WTC11 (cell line): ENCODE measurements at regions not wholly inside any gene's neighbourhood (a gene's known extent, or its start where the extent isn't known, plus 50 kb on each side); places are given as distances from the start of the nearest gene placed in this dataset.

ENCODE experiments used
- ATAC-seq: fragments of 200-7000 bp; cut with Tn5 transposase; 2 replicates; pipeline ENCODE4 v1.10.0; 2021; ENCODE audit warnings: mild to moderate bottlenecking, moderate library complexity
- CTCF ChIA-PET: fragments of 300-600 bp; sonication (Branson Sonifier 250); formaldehyde crosslinking; loops from one replicate; lab custom pipeline; 2021; ENCODE audit warnings: antibody characterized with exemption; lab: Charles Lee
- POLR2A ChIA-PET: fragments of 350-600 bp; sonication (Branson Sonifier 250); formaldehyde crosslinking; loops from one replicate; lab custom pipeline; 2021; ENCODE audit warnings: antibody characterized with exemption; lab: Charles Lee
- DNase-seq: peaks from one replicate; pipeline ENCODE4 v3.0.0; 2021; ENCODE audit warnings: low spot score
- H3K27ac Mint-ChIP-seq: 2 replicates; pipeline ENCODE4 v1.8.0; 2021; ENCODE audit warnings: mixed read lengths
- H3K27me3 Mint-ChIP-seq: 2 replicates; pipeline ENCODE4 v1.8.0; 2021; ENCODE audit warnings: low read depth, mild to moderate bottlenecking, moderate library complexity, mixed read lengths
- H3K36me3 Mint-ChIP-seq: 2 replicates; pipeline ENCODE4 v1.8.0; 2021; ENCODE audit warnings: mixed read lengths
- H3K4me1 Mint-ChIP-seq: 2 replicates; pipeline ENCODE4 v1.8.0; 2022; ENCODE audit warnings: mixed read lengths
- H3K4me3 Mint-ChIP-seq: 2 replicates; pipeline ENCODE4 v1.8.0; 2021; ENCODE audit warnings: mild to moderate bottlenecking, moderate library complexity, mixed read lengths
- H3K9me3 Mint-ChIP-seq: 2 replicates; pipeline ENCODE4 v1.8.0; 2021; ENCODE audit warnings: mixed read lengths
- ATF1 ChIP-seq: sonication (generic); formaldehyde crosslinking; IDR thresholded peaks from 2 replicates; pipeline ENCODE4 v1.8.1; 2023; ENCODE audit warnings: mild to moderate bottlenecking, moderate library complexity, missing genetic modification reagents
- CBFB ChIP-seq: sonication (generic); formaldehyde crosslinking; IDR thresholded peaks from 2 replicates; pipeline ENCODE4 v1.8.1; 2022; ENCODE audit warnings: mild to moderate bottlenecking, low read depth, missing genetic modification reagents
- CREB1 ChIP-seq: sonication (generic); formaldehyde crosslinking; IDR thresholded peaks from 2 replicates; pipeline ENCODE4 v1.8.0; 2023; ENCODE audit warnings: mild to moderate bottlenecking, missing genetic modification reagents
- EMX1 ChIP-seq: fragments of 250-450 bp; sonication (Bioruptor Pico); IDR thresholded peaks from 2 replicates; pipeline ENCODE4 v1.8.0; 2021; ENCODE audit warnings: mild to moderate bottlenecking
- GABPB1 ChIP-seq: sonication (generic); formaldehyde crosslinking; IDR thresholded peaks from 2 replicates; pipeline ENCODE4 v1.8.1; 2023; ENCODE audit warnings: mild to moderate bottlenecking, missing genetic modification reagents
- GRHL2 ChIP-seq: fragments of 250-450 bp; sonication (Bioruptor Pico); IDR thresholded peaks from 2 replicates; pipeline ENCODE4 v1.8.0; 2022; ENCODE audit warnings: mild to moderate bottlenecking, moderate library complexity; ENCODE audit not compliant: insufficient replicate concordance, severe bottlenecking
- JUN ChIP-seq: sonication (generic); formaldehyde crosslinking; IDR thresholded peaks from 2 replicates; pipeline ENCODE4 v1.8.0; 2023; ENCODE audit warnings: mild to moderate bottlenecking, missing genetic modification reagents
- MYBL2 ChIP-seq: sonication (generic); formaldehyde crosslinking; IDR thresholded peaks from 2 replicates; pipeline ENCODE4 v1.8.1; 2023; ENCODE audit warnings: mild to moderate bottlenecking, moderate library complexity, missing genetic modification reagents
- NFATC4 ChIP-seq: fragments of 250-450 bp; sonication (Bioruptor Pico); IDR thresholded peaks from 2 replicates; pipeline ENCODE4 v1.9.0; 2021; ENCODE audit warnings: mild to moderate bottlenecking
- PRRX2 ChIP-seq: fragments of 250-450 bp; sonication (Bioruptor Pico); IDR thresholded peaks from 2 replicates; pipeline ENCODE4 v1.8.0; 2021; ENCODE audit warnings: mild to moderate bottlenecking
- RELA ChIP-seq: sonication (generic); formaldehyde crosslinking; IDR thresholded peaks from 2 replicates; pipeline ENCODE4 v1.8.1; 2022; ENCODE audit warnings: missing genetic modification reagents, mild to moderate bottlenecking, borderline replicate concordance
- RORB ChIP-seq: fragments of 250-450 bp; sonication (Bioruptor Pico); IDR thresholded peaks from 2 replicates; pipeline ENCODE4 v1.9.0; 2021; ENCODE audit warnings: mild to moderate bottlenecking
- SMAD3 ChIP-seq: sonication (generic); formaldehyde crosslinking; IDR thresholded peaks from 2 replicates; pipeline ENCODE4 v1.8.0; 2022; ENCODE audit warnings: missing genetic modification reagents, mild to moderate bottlenecking, borderline replicate concordance
- SP1 ChIP-seq: sonication (generic); formaldehyde crosslinking; conservative IDR thresholded peaks from 2 replicates; pipeline ENCODE4 v1.8.1; 2022; ENCODE audit warnings: missing genetic modification reagents
- TCF7 ChIP-seq: sonication (generic); formaldehyde crosslinking; IDR thresholded peaks from 2 replicates; pipeline ENCODE4 v1.8.0; 2022; ENCODE audit warnings: mild to moderate bottlenecking, low read depth, missing genetic modification reagents, moderate library complexity
- TEAD4 ChIP-seq: sonication (generic); formaldehyde crosslinking; IDR thresholded peaks from 2 replicates; pipeline ENCODE4 v1.8.0; 2022; ENCODE audit warnings: mild to moderate bottlenecking, missing genetic modification reagents
- TP53 ChIP-seq: sonication (generic); formaldehyde crosslinking; IDR thresholded peaks from 2 replicates; pipeline ENCODE4 v1.8.1; 2023; ENCODE audit warnings: mild to moderate bottlenecking, missing genetic modification reagents
- ZNF121 ChIP-seq: sonication (generic); formaldehyde crosslinking; IDR thresholded peaks from 2 replicates; pipeline ENCODE4 v1.8.0; 2023; ENCODE audit warnings: missing genetic modification reagents
- ZNF138 ChIP-seq: sonication (generic); formaldehyde crosslinking; conservative IDR thresholded peaks from 2 replicates; pipeline ENCODE4 v1.8.1; 2022; ENCODE audit warnings: mild to moderate bottlenecking, moderate library complexity, missing genetic modification reagents
- ZNF219 ChIP-seq: sonication (generic); formaldehyde crosslinking; IDR thresholded peaks from 2 replicates; pipeline ENCODE4 v1.8.0; 2023; ENCODE audit warnings: missing genetic modification reagents, mild to moderate bottlenecking, borderline replicate concordance
- ZNF317 ChIP-seq: sonication (generic); formaldehyde crosslinking; IDR thresholded peaks from 2 replicates; pipeline ENCODE4 v1.8.1; 2023; ENCODE audit warnings: low read depth, mild to moderate bottlenecking, moderate library complexity, missing genetic modification reagents, borderline replicate concordance
- ZNF416 ChIP-seq: fragments of 250-450 bp; sonication (Bioruptor Pico); IDR thresholded peaks from 2 replicates; pipeline ENCODE4 v1.9.0; 2021; ENCODE audit warnings: mild to moderate bottlenecking, inconsistent platforms
- ZNF423 ChIP-seq: fragments of 250-450 bp; sonication (Bioruptor Pico); IDR thresholded peaks from 2 replicates; pipeline ENCODE4 v2.1.2; 2022; ENCODE audit warnings: mild to moderate bottlenecking, moderate library complexity
- TF ChIP-seq, protein P1 (sequence below): sonication (generic); formaldehyde crosslinking; IDR thresholded peaks from 2 replicates; pipeline ENCODE4 v1.8.1; 2022; ENCODE audit warnings: low read depth, missing genetic modification reagents, borderline replicate concordance
- TF ChIP-seq, protein P2 (sequence below): sonication (generic); formaldehyde crosslinking; IDR thresholded peaks from 2 replicates; pipeline ENCODE4 v1.8.1; 2022; ENCODE audit warnings: mild to moderate bottlenecking, moderate library complexity, missing genetic modification reagents
- TF ChIP-seq, protein P3 (sequence below): sonication (generic); formaldehyde crosslinking; IDR thresholded peaks from 2 replicates; pipeline ENCODE4 v1.8.1; 2023; ENCODE audit warnings: mild to moderate bottlenecking, missing genetic modification reagents, moderate library complexity
- TF ChIP-seq, protein P4 (sequence below): fragments of 250-450 bp; sonication (Bioruptor Pico); IDR thresholded peaks from 2 replicates; pipeline ENCODE4 v2.1.2; 2022; ENCODE audit warnings: mild to moderate bottlenecking, moderate library complexity
- TF ChIP-seq, protein P5 (sequence below): sonication (generic); formaldehyde crosslinking; IDR thresholded peaks from 2 replicates; pipeline ENCODE4 v1.8.0; 2022; ENCODE audit warnings: missing genetic modification reagents
- TF ChIP-seq, protein P6 (sequence below): sonication (generic); formaldehyde crosslinking; IDR thresholded peaks from 2 replicates; pipeline ENCODE4 v1.8.1; 2022; ENCODE audit warnings: missing genetic modification reagents, borderline replicate concordance
- TF ChIP-seq, protein P7 (sequence below): sonication (generic); formaldehyde crosslinking; conservative IDR thresholded peaks from 2 replicates; pipeline ENCODE4 v1.8.1; 2022; ENCODE audit warnings: mild to moderate bottlenecking, missing genetic modification reagents

DNA sequence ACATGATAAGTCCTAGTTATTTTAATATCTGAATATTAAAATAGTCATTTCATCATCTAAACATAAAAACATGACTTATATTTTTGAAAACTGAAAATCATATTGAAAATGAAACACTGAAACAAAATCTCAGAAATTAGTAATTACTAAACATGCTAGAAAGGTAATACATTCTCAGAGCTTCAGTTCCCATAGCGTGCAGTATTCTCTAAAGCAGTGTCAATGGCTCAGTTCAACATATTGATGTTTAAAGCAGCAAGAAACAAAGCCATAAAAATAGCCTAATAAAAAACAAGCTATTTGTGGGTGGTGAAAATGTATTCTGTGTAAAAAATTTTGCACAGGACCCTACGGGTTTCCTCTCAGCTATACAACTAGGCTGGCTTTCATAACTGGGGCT, 1337.4 kb downstream of the FSCB start (continued):
- TF ChIP-seq, protein P1, sequence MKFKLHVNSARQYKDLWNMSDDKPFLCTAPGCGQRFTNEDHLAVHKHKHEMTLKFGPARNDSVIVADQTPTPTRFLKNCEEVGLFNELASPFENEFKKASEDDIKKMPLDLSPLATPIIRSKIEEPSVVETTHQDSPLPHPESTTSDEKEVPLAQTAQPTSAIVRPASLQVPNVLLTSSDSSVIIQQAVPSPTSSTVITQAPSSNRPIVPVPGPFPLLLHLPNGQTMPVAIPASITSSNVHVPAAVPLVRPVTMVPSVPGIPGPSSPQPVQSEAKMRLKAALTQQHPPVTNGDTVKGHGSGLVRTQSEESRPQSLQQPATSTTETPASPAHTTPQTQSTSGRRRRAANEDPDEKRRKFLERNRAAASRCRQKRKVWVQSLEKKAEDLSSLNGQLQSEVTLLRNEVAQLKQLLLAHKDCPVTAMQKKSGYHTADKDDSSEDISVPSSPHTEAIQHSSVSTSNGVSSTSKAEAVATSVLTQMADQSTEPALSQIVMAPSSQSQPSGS (CRISPR knock-in tag) = no peak
- TF ChIP-seq, protein P2, sequence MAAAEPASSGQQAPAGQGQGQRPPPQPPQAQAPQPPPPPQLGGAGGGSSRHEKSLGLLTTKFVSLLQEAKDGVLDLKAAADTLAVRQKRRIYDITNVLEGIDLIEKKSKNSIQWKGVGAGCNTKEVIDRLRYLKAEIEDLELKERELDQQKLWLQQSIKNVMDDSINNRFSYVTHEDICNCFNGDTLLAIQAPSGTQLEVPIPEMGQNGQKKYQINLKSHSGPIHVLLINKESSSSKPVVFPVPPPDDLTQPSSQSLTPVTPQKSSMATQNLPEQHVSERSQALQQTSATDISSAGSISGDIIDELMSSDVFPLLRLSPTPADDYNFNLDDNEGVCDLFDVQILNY (CRISPR knock-in tag) = no peak
- TF ChIP-seq MYBL2 (CRISPR knock-in tag) (no peak), GABPB1 (CRISPR knock-in tag) (no peak), TP53 (CRISPR knock-in tag) (no peak), ZNF423 (CRISPR knock-in tag) (no peak), ZNF219 (CRISPR knock-in tag) (no peak), CBFB (CRISPR knock-in tag) (no peak), GRHL2 (CRISPR knock-in tag) (no peak), SP1 (CRISPR knock-in tag) (no peak)
- TF ChIP-seq, protein P3, sequence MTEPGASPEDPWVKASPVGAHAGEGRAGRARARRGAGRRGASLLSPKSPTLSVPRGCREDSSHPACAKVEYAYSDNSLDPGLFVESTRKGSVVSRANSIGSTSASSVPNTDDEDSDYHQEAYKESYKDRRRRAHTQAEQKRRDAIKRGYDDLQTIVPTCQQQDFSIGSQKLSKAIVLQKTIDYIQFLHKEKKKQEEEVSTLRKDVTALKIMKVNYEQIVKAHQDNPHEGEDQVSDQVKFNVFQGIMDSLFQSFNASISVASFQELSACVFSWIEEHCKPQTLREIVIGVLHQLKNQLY = no peak
- TF ChIP-seq, protein P4, sequence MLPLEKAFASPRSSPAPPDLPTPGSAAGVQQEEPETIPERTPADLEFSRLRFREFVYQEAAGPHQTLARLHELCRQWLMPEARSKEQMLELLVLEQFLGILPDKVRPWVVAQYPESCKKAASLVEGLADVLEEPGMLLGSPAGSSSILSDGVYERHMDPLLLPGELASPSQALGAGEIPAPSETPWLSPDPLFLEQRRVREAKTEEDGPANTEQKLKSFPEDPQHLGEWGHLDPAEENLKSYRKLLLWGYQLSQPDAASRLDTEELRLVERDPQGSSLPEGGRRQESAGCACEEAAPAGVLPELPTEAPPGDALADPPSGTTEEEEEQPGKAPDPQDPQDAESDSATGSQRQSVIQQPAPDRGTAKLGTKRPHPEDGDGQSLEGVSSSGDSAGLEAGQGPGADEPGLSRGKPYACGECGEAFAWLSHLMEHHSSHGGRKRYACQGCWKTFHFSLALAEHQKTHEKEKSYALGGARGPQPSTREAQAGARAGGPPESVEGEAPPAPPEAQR (CRISPR knock-in tag) = no peak

DNA sequence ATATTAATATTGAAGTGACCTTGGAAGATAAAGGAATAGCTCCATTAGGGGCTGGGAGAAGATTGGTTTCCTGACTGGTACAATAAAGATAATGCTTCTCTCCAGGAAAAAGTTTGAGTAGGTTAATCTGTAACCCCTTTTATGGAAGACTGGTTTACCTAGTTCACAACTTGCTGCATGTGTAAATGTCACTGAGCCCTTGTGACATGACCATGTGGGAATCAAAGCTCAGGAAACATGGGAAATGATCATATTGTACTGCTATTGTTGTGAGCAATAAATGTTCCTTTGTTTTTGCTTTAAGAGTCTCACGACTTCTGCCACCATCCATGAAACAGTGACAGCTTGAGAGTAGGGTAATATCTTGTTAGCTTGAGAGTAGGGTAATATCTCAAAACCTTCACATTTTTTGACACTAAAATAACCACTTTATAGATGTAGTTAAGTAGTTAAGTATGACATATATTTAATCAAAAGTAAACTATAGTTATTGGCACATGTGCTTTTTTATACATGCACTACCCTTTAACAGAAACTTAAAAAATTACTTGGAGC, 1338.6 kb downstream of the FSCB start:
- CTCF ChIA-PET = no interaction called here
- Mint-ChIP-seq H3K4me1 (no peaks in the 10 kb centered on the region), H3K36me3 (no peaks in the 10 kb centered on the region)
- TF ChIP-seq, protein P5, sequence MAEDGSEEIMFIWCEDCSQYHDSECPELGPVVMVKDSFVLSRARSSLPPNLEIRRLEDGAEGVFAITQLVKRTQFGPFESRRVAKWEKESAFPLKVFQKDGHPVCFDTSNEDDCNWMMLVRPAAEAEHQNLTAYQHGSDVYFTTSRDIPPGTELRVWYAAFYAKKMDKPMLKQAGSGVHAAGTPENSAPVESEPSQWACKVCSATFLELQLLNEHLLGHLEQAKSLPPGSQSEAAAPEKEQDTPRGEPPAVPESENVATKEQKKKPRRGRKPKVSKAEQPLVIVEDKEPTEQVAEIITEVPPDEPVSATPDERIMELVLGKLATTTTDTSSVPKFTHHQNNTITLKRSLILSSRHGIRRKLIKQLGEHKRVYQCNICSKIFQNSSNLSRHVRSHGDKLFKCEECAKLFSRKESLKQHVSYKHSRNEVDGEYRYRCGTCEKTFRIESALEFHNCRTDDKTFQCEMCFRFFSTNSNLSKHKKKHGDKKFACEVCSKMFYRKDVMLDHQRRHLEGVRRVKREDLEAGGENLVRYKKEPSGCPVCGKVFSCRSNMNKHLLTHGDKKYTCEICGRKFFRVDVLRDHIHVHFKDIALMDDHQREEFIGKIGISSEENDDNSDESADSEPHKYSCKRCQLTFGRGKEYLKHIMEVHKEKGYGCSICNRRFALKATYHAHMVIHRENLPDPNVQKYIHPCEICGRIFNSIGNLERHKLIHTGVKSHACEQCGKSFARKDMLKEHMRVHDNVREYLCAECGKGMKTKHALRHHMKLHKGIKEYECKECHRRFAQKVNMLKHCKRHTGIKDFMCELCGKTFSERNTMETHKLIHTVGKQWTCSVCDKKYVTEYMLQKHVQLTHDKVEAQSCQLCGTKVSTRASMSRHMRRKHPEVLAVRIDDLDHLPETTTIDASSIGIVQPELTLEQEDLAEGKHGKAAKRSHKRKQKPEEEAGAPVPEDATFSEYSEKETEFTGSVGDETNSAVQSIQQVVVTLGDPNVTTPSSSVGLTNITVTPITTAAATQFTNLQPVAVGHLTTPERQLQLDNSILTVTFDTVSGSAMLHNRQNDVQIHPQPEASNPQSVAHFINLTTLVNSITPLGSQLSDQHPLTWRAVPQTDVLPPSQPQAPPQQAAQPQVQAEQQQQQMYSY (CRISPR knock-in tag) = no peak
- TF ChIP-seq, protein P6, sequence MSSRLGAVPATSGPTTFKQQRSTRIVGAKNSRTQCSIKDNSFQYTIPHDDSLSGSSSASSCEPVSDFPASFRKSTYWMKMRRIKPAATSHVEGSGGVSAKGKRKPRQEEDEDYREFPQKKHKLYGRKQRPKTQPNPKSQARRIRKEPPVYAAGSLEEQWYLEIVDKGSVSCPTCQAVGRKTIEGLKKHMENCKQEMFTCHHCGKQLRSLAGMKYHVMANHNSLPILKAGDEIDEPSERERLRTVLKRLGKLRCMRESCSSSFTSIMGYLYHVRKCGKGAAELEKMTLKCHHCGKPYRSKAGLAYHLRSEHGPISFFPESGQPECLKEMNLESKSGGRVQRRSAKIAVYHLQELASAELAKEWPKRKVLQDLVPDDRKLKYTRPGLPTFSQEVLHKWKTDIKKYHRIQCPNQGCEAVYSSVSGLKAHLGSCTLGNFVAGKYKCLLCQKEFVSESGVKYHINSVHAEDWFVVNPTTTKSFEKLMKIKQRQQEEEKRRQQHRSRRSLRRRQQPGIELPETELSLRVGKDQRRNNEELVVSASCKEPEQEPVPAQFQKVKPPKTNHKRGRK (CRISPR knock-in tag) = no peak
- TF ChIP-seq TP53 (CRISPR knock-in tag) = no peak
- TF ChIP-seq ZNF138 (CRISPR knock-in tag) = no peak
- no peak for TF ChIP-seq SMAD3 (CRISPR knock-in tag)
- TF ChIP-seq ZNF121 (CRISPR knock-in tag) = no peak
- TF ChIP-seq RELA (CRISPR knock-in tag) = no peak
- TF ChIP-seq ZNF317 (CRISPR knock-in tag) = no peak
- TF ChIP-seq, protein P7, sequence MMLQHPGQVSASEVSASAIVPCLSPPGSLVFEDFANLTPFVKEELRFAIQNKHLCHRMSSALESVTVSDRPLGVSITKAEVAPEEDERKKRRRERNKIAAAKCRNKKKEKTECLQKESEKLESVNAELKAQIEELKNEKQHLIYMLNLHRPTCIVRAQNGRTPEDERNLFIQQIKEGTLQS (CRISPR knock-in tag) = no peak
- TF ChIP-seq NFATC4 (CRISPR knock-in tag) = no peak
- no peak for TF ChIP-seq CREB1
- TF ChIP-seq PRRX2 (CRISPR knock-in tag) = no peak
- no peak for TF ChIP-seq TCF7 (CRISPR knock-in tag)
- TF ChIP-seq JUN (CRISPR knock-in tag) = no peak
- TF ChIP-seq ATF1 = no peak
- no peak for TF ChIP-seq TEAD4 (CRISPR knock-in tag)
- no peak for TF ChIP-seq RORB (CRISPR knock-in tag)
- TF ChIP-seq ZNF416 (CRISPR knock-in tag) = no peak
- no peak for TF ChIP-seq EMX1 (CRISPR knock-in tag)

More for the DNA sequence above, 1338.6 kb downstream of the FSCB start:
- Mint-ChIP-seq H3K4me3 (no peak overlapping the region), H3K9me3 (0 out of 2 replicates have a peak, but pooled peaks cover 9% of the 10 kb centered on the region), H3K27me3 (no peaks in the 10 kb centered on the region), H3K27ac (no peak overlapping the region)
- ATAC-seq (no peak), DNase-seq (no peak)
- POLR2A ChIA-PET = no interaction called here
